Fibroblast of gingiva (primary cell): ENCODE measurements at regions not wholly inside any gene's neighbourhood (a gene's known extent, or its start where the extent isn't known, plus 50 kb on each side); places are given as distances from the start of the nearest gene placed in this dataset.

Source experiments
- DNase-seq: peaks from one replicate; pipeline ENCODE4 v3.0.0-alpha.2; 2011; ENCODE audit warnings: low read depth

DNA sequence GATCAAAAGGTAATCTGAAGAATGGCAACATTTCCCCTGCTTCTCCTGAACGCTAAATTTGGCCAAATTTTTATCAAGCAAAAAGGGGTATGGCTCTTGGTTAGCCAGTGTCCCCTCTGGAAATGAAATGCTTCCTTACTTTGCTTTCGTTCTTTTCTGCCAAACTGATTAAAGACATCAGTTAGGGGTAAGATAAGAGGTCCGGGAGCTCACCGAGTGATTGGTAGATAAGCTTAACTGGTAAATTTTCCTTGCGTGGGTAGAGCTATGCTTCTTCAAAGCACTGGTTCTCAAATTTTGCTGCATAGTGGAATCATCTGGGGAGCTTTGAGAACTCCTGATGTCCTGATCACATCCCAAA, 62.7 kb upstream of the MAPRE2 start:
- DNase-seq = no peak

DNA sequence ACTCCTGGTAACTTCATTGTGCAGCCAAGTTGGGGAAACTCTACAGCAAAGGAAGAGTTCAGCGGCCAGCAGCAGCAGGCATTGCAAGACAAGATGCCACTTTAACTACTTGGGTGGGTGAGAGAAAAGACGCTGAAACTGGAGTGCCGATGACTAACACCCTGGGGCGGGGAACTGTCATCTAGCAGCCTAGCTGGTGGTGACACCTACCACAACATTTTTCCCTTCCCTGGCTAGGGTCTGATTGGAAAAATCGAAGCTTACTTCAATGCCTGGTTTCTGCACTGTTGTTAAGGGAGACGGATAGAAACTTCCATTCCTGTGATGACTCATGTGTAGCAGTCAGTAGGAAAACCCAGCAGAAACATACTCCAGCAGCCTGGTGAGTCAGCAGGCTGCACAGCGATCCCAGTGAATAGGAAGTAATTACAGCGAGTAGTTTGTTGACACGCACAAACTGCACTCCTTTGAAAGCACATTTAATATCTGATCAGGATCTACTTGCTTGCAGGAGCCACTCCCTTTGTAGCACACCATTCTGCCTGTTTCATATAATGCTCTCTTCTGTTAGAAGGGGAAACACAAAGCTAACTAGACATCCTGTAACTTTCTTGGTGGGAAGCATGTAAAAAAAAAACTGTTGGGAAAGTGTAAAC, 62.1 kb upstream of the MAPRE2 start:
- DNase-seq = peak; percentile 86

DNA sequence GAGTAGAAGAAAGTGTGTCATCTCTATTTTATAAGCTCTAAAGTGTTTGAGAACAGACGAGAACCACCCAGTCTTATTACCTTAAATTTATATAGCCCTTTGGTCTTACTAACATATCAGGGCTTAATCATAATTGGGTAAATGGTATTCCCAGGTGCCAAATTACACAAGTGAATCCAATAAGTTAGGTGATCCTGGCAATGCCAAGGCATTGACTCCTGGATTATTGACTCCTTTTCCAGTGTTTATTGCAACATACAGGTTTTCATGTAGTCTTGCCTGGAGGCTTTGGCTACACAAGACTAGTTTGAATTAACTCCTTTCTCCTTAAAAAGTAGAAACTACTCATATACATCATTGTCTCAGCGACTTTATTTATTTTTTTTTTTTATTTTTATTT, 59.7 kb upstream of the MAPRE2 start:
- no peak for DNase-seq

DNA sequence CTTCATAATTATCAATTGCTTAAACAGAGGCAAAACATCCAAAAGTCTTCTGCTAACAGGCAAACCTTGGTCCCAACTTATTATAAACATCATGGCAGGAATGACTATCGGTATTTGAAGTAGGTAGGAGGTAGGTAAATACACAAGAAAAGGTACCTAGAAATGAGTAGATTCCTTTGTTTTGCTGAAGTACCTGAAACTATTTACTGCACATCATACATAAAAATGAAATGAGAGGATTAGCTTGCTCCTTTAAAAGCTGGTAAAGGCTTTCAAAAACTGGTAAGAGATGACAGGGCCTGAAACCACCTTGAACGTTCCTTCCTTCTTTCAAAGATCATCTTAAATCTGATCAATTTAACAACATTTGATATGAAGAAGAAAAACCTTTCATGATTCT, 55.2 kb upstream of the MAPRE2 start:
- no peak for DNase-seq

- peak; percentile 42 for DNase-seq
Observed at GRCh38 chr18:34990597-34990996, 50.6 kb upstream of the MAPRE2 start.

DNA sequence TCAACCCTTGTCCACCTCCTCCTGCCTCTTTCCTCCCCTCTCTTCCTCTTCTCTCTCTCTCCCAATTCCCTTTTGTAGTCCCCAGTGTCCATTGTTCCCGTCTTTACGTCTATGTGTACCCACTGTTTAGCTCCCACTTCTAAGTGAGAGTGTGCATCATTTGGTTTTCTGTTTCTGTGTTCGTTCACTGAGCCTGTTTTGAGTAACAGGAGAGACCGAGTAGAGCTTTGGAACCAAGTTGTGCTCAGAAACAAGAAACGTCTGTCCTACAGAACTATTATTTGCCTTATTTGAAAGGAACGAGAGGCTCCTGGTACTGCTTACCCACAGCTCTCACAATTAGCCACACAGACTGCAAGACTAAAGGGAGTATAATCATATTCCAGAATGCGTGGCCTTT, 50.1 kb upstream of the MAPRE2 start:
- no peak for DNase-seq
